Spleen (tissue), 11 donors: ENCODE measurements at regions not wholly inside any gene's neighbourhood (a gene's known extent, or its start where the extent isn't known, plus 50 kb on each side); places are given as distances from the start of the nearest gene placed in this dataset.

Experiments used
- DNase-seq: peaks from one replicate; pipeline ENCODE4 v3.0.0-alpha.2; 2020
- H3K27ac ChIP-seq, 8 donors: fragments of 200-600 bp; sonication (generic) in 7 of 8; 1 replicate in 4 of 8; 2 replicates in 4 of 8; pipeline versions ENCODE4 v1.5.0 to v1.8.0; 2016 to 2021; ENCODE audit warnings: inconsistent platforms in 4 of 8, mild to moderate bottlenecking in 4 of 8, moderate library complexity in 1 of 8
- H3K27me3 ChIP-seq, 7 donors: fragments of 200-600 bp; sonication (generic) in 6 of 7; replicated peaks in 1 of 7; 1 replicate in 4 of 7; 2 replicates in 3 of 7; pipeline versions ENCODE4 v1.5.0 to v1.8.0; 2016 to 2021; ENCODE audit warnings: inconsistent platforms in 3 of 7, mild to moderate bottlenecking in 1 of 7
- H3K36me3 ChIP-seq, 6 donors: fragments of 200-600 bp; sonication (generic) in 5 of 6; 1 replicate in 4 of 6; 2 replicates in 2 of 6; pipeline versions ENCODE4 v1.5.0 to v1.8.0; 2016 to 2021; ENCODE audit warnings: inconsistent platforms in 2 of 6
- H3K4me1 ChIP-seq, 6 donors: fragments of 200-600 bp; sonication (generic) in 5 of 6; 1 replicate in 3 of 6; 2 replicates in 3 of 6; pipeline versions ENCODE4 v1.5.0 to v1.8.0; 2016 to 2021; ENCODE audit warnings: inconsistent platforms in 3 of 6
- H3K4me3 ChIP-seq, 8 donors: fragments of 200-600 bp; sonication (generic) in 7 of 8; 1 replicate in 4 of 8; 2 replicates in 4 of 8; pipeline versions ENCODE4 v1.5.0 to v1.8.0; 2016 to 2021; ENCODE audit warnings: inconsistent platforms in 4 of 8, mild to moderate bottlenecking in 4 of 8, moderate library complexity in 2 of 8
- H3K9me3 ChIP-seq, 8 donors: fragments of 200-600 bp; sonication (generic) in 7 of 8; 1 replicate in 4 of 8; 2 replicates in 4 of 8; pipeline versions ENCODE4 v1.5.0 to v1.8.0; 2016 to 2021; ENCODE audit warnings: inconsistent platforms in 4 of 8
- POLR2A ChIP-seq, 3 donors: fragments of 450-650 bp; IDR thresholded peaks; one replicate each; pipeline ENCODE4 v1.5.1; 2017; ENCODE audit warnings: antibody characterized with exemption in 3 of 3, mild to moderate bottlenecking in 1 of 3
- POLR2AphosphoS5 ChIP-seq, 3 donors: sonication (generic); formaldehyde crosslinking; IDR thresholded peaks; one replicate each; pipeline ENCODE4 v1.5.1; 2017; ENCODE audit warnings: antibody characterized with exemption in 3 of 3
- WGBS, 5 donors: extraction: QIAGEN DNeasy Blood & Tissue Kit in 3 of 5; methylation state at CpG; one replicate each; pipeline versions ENCODE4 v1.1.5 to v1.1.7; 2013 to 2018; 5-methylcytosine and 5-hydroxymethylcytosine counted together
- intact Hi-C: fragments of 100-400 bp; cut with DNase I; formaldehyde crosslinking; loops from one replicate; pipeline ENCODE4 v1.15.0; 2023; ENCODE audit warnings: low total_unique reads
- TF ChIP-seq, protein P1 (sequence below), 11 experiments: fragments of 200-600 bp in 7 of 11; fragments of 450-650 bp in 4 of 11; sonication (generic) in 4 of 11; IDR thresholded peaks in 8 of 11; conservative IDR thresholded peaks in 3 of 11; 1 replicate in 7 of 11; 2 replicates in 4 of 11; pipeline versions ENCODE4 v1.4.0 to v1.8.0; 2016 to 2021; ENCODE audit warnings: antibody characterized with exemption in 11 of 11, inconsistent platforms in 4 of 11, mild to moderate bottlenecking in 1 of 11
- donor health status: healthy with polysubstance abuse.
- donor health status: DM: no; HTN: no; CAD: no; lungs with moderate emphysema.
- donor health status: DM: no; HTN: no; CAD: no.
- donor health status: Bipolar disorder and iron deficiency.
- donor health status: healthy.
- donor health status: DM: no; HTN: no; CAD: no.
- donor health status: DM: yes; HTN: yes; CAD: no.

DNA sequence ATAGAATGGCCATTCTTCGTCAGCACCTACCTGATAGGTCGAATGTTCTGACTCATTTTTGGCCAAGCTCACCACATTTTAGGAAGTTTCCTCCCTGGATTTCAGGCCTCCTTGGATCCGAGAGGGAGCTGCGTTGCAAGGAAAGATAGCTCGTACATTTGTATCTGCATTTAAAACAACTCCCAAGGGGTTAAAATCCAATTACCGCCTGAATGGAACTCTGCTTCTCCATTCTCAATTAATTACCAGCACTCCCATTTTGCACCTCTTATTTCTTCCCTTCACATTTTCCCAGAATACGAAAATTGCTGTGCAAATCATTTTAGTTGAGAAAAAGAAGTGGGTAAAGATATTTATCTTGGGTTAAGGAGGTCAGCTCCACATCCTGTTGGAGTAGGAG is 610.7 kb downstream of the NPHP4 start:
- Histone ChIP-seq H3K36me3 (no peaks in the 10 kb centered on the region), H3K27ac (no peak overlapping the region), H3K4me3 (no peak overlapping the region), H3K9me3 (no peaks in the 10 kb centered on the region), H3K27me3 (peaks cover 0 to 47% (median 0%) of the 10 kb centered on the region in 7 donors), H3K4me1 (no peaks in the 10 kb centered on the region)
- intact Hi-C loops, result no loop called here
- TF ChIP-seq POLR2A (IDR thresholded peaks at IDR 0.05), result no peak
- TF ChIP-seq, protein P1, sequence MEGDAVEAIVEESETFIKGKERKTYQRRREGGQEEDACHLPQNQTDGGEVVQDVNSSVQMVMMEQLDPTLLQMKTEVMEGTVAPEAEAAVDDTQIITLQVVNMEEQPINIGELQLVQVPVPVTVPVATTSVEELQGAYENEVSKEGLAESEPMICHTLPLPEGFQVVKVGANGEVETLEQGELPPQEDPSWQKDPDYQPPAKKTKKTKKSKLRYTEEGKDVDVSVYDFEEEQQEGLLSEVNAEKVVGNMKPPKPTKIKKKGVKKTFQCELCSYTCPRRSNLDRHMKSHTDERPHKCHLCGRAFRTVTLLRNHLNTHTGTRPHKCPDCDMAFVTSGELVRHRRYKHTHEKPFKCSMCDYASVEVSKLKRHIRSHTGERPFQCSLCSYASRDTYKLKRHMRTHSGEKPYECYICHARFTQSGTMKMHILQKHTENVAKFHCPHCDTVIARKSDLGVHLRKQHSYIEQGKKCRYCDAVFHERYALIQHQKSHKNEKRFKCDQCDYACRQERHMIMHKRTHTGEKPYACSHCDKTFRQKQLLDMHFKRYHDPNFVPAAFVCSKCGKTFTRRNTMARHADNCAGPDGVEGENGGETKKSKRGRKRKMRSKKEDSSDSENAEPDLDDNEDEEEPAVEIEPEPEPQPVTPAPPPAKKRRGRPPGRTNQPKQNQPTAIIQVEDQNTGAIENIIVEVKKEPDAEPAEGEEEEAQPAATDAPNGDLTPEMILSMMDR (IDR thresholded peaks at IDR 0.05 in 8 of 11, conservative IDR thresholded peaks at IDR 0.05 in 3 of 11), result no peak
- no peak for TF ChIP-seq POLR2AphosphoS5 (IDR thresholded peaks at IDR 0.05)
- no peak for DNase-seq
- 75 to 84% (median 82%) methylated on average over 7 of the region's 7 CpGs for WGBS, 5 donors

DNA sequence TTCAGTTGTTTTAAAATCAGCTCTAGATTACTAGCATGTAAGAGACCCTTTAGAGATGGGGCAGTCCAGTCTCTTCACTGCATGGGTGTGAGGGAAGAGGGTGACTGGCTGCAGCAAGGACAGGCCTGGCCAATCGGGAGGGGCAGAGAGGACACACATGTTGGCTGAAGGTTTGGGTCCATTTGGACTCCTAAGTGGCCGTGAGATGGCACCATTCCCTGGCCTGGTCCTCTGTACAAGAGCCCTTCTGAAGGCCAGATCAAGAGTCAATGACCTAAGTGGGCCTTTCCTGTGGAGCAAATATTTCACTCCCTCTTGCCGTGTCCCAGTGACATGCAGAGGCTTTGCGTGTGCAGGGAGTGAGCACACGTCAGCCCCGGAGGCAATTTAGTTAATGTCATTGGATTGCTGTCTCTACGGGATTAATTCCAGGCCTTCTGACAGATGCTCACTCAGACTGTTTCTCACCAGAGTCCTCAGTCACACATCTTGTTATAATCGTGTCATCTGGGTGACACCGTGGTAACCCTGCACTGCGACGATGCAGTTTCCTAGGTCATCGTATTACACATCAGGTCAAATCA is 613.0 kb downstream of the NPHP4 start:
- Histone ChIP-seq H3K27ac (no peak overlapping the region), H3K4me3 (no peak overlapping the region), H3K9me3 (peaks cover 0 to 2% (median 0%) of the 10 kb centered on the region in 8 donors), H3K4me1 (no peaks in the 10 kb centered on the region), H3K27me3 (peaks cover 0 to 25% (median 0%) of the 10 kb centered on the region in 7 donors), H3K36me3 (no peaks in the 10 kb centered on the region)
- no peak for TF ChIP-seq POLR2A (IDR thresholded peaks at IDR 0.05)
- TF ChIP-seq, protein P1 (IDR thresholded peaks at IDR 0.05 in 8 of 11, conservative IDR thresholded peaks at IDR 0.05 in 3 of 11), result no peak
- peak in 1 of 3 donors; percentile 13 for TF ChIP-seq POLR2AphosphoS5 (IDR thresholded peaks at IDR 0.05)
- WGBS, 5 donors, result 81 to 91% (median 83%) methylated on average over 12 of the region's 12 CpGs
- DNase-seq, result no peak
- intact Hi-C loops, result no loop called here

DNA sequence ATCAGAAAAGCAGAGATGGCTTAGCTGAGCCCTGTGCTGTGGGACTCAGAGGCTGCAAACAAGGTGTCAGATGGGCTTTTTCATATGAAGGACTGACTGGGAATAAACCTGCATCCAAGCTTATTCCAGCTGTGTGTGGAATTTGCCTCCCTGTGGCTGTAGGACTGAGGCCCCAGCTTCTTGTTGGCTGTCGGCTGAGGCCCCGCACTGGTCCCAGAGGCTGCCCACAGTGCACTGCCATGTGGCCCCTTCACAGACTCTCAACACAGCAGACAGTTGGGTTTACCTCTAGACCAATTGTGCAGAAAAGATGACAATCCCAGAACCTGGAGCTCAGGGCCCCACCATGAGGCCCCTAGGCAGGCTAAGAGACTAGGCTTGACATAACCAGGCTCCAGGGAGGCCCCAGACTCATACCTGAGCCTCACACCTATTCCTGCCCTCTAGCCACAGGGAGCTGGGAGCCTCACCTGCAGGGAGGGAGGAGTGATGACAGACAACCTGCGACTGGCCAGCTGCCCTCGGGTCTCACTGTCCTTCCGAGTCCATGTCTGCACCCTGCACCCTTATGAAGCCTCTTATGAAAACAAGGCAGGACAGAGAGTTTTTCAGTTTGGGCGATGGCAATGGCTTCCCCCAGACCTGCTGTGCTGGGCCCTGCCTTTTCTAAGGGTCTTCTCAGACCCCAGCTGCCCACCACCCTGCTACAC is 615.5 kb downstream of the NPHP4 start:
- Histone ChIP-seq H3K4me3 (no peak overlapping the region), H3K27me3 (peaks cover 0 to 15% (median 0%) of the 10 kb centered on the region in 7 donors), H3K9me3 (peaks cover 0 to 27% (median 12%) of the 10 kb centered on the region in 8 donors), H3K27ac (no peak overlapping the region), H3K36me3 (no peaks in the 10 kb centered on the region), H3K4me1 (no peaks in the 10 kb centered on the region)
- TF ChIP-seq, protein P1 (IDR thresholded peaks at IDR 0.05 in 8 of 11, conservative IDR thresholded peaks at IDR 0.05 in 3 of 11), result no peak
- TF ChIP-seq POLR2AphosphoS5 (IDR thresholded peaks at IDR 0.05) (no peak), POLR2A (IDR thresholded peaks at IDR 0.05) (no peak)
- 77 to 98% (median 82%) methylated on average over 3 to 6 of the region's 6 CpGs for WGBS, 5 donors
- DNase-seq, result no peak
- intact Hi-C loops, result no loop called here

DNA sequence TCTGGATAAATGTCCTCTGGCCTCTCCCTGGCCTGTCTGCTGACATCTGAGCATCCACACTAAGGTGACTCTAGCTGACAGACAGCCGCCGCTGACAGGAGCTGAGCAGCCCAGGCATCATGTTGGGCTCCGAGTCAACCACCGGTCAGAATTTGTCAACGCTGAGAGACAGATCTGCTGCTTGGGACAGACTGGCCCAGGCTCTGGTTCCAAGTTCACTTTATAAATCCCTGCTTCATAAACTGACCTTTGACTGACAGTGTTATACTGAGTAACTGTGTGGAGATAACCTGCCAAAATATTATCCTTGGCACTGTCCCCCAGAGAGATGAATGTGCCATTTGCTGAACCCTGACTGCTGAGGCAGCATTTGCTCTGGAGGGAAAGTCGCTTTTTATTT is 616.7 kb downstream of the NPHP4 start:
- intact Hi-C loops, result no loop called here
- no peak overlapping the region for H3K27ac ChIP-seq
- no peaks in the 10 kb centered on the region for H3K4me1 ChIP-seq
- DNase-seq, result no peak
- WGBS, 5 donors, result 85 to 90% (median 87%) methylated on average over 5 to 6 of the region's 6 CpGs
- peaks cover 0 to 10% (median 0%) of the 10 kb centered on the region in 7 donors for H3K27me3 ChIP-seq
- H3K36me3 ChIP-seq, result no peaks in the 10 kb centered on the region
- peaks cover 0 to 30% (median 12%) of the 10 kb centered on the region in 8 donors for H3K9me3 ChIP-seq
- TF ChIP-seq, protein P1 (IDR thresholded peaks at IDR 0.05 in 8 of 11, conservative IDR thresholded peaks at IDR 0.05 in 3 of 11), result no peak
- TF ChIP-seq POLR2AphosphoS5 (IDR thresholded peaks at IDR 0.05), result no peak
- no peak for TF ChIP-seq POLR2A (IDR thresholded peaks at IDR 0.05)
- H3K4me3 ChIP-seq, result no peak overlapping the region
